K562 (cell line): ENCODE measurements at regions not wholly inside any gene's neighbourhood (a gene's known extent, or its start where the extent isn't known, plus 50 kb on each side); places are given as distances from the start of the nearest gene placed in this dataset.

ENCODE experiments used
- ATAC-seq: fragments of 200-7000 bp; cut with Tn5 transposase; 3 replicates; pipeline ENCODE4 v1.9.1; 2020; ENCODE audit warnings: moderate library complexity
- BruUV-seq: library from RNA; stranded (reverse); fragments of 400-500 nt; replicated peaks from 2 replicates; lab custom pipeline; 2021; lab: Mats Ljungman, UMichigan
- CTCF ChIA-PET: fragments of 300-600 bp; formaldehyde crosslinking; extraction: SDS; loops from one replicate; lab custom pipeline; 2021; ENCODE audit warnings: low intra/inter-chr PET ratio; lab: Yijun Ruan, JAX
- POLR2A ChIA-PET: fragments of 300-600, 350-650 bp; sonication (Branson Sonifier 250); formaldehyde crosslinking; extraction: SDS; loops from one replicate; lab custom pipeline; 2021; ENCODE audit warnings: antibody characterized with exemption, inconsistent platforms; lab: Yijun Ruan, JAX
- DNase-seq, 4 experiments: peaks; one replicate each; pipeline versions ENCODE4 v3.0.0 to v3.0.0-alpha.2; 2011 to 2018; ENCODE audit warnings: low spot score in 3 of 4, mixed read lengths in 3 of 4; ENCODE audit errors: extremely low read depth in 1 of 4
- FAIRE-seq: peaks from 2 replicates; lab custom pipeline; 2011; peaks lifted over from hg19 to GRCh38; lab: Jason Lieb, UNC
- H2AFZ ChIP-seq: 2 replicates; pipeline ENCODE4 v1.6.0; 2011; ENCODE audit warnings: low read depth, low read length, control low read depth, inconsistent platforms
- H3K27ac ChIP-seq: fragments of 200-600 bp; 3 replicates; pipeline ENCODE4 v1.8.0; 2011; ENCODE audit warnings: low read depth, mild to moderate bottlenecking, control low read depth, inconsistent platforms, low read length, moderate library complexity, mixed read lengths; ENCODE audit errors: extremely low read depth
- H3K27me3 ChIP-seq, 2 experiments: fragments of 300-600 bp in 1 of 2; 2 replicates in 1 of 2; 3 replicates in 1 of 2; pipeline versions ENCODE4 v1.6.0 to v1.8.0; 2011; ENCODE audit warnings: inconsistent platforms in 2 of 2, low read length in 2 of 2, mild to moderate bottlenecking in 1 of 2, mixed read lengths in 1 of 2, moderate library complexity in 1 of 2; ENCODE audit not compliant: control insufficient read depth in 2 of 2, insufficient read depth in 2 of 2
- H3K36me3 ChIP-seq: fragments of 300-600 bp; 3 replicates; pipeline ENCODE4 v1.8.0; 2011; ENCODE audit warnings: mild to moderate bottlenecking, low read length, inconsistent platforms; ENCODE audit not compliant: control insufficient read depth, insufficient read depth
- H3K4me1 ChIP-seq, 2 experiments: fragments of 200-600 bp in 1 of 2; replicated peaks in 1 of 2; 2 replicates in 1 of 2; 3 replicates in 1 of 2; pipeline versions ENCODE4 v1.5.1 to v1.8.0; 2011; ENCODE audit warnings: inconsistent platforms in 2 of 2, low read length in 2 of 2, mild to moderate bottlenecking in 1 of 2, mixed read lengths in 1 of 2, moderate library complexity in 1 of 2; ENCODE audit not compliant: control insufficient read depth in 2 of 2, insufficient read depth in 2 of 2
- H3K4me2 ChIP-seq: 2 replicates; pipeline ENCODE4 v1.6.1; 2011; ENCODE audit warnings: low read length, control low read depth, inconsistent platforms, mixed read lengths; ENCODE audit not compliant: insufficient read depth
- H3K4me3 ChIP-seq: fragments of 200-600 bp; sonication (generic), shearing (Covaris generic); 2 replicates; pipeline ENCODE4 v1.5.1; 2016; ENCODE audit warnings: control low read depth, inconsistent platforms
- H3K79me2 ChIP-seq: fragments of 200-600 bp; 3 replicates; pipeline ENCODE4 v1.8.0; 2011; ENCODE audit warnings: low read length, inconsistent platforms; ENCODE audit not compliant: control insufficient read depth, insufficient read depth
- H3K9ac ChIP-seq, 2 experiments: 2 replicates each; pipeline versions ENCODE4 v1.6.0 to v1.6.1; 2011; ENCODE audit warnings: low read depth in 2 of 2, low read length in 2 of 2, control low read depth in 1 of 2, inconsistent platforms in 1 of 2, mild to moderate bottlenecking in 1 of 2, mixed read lengths in 1 of 2; ENCODE audit not compliant: insufficient read depth in 1 of 2
- H3K9me1 ChIP-seq: one replicate; pipeline ENCODE4 v1.6.0; 2011; ENCODE audit warnings: inconsistent platforms, mild to moderate bottlenecking, low read length, moderate library complexity; ENCODE audit not compliant: control insufficient read depth, insufficient read depth
- H3K9me3 ChIP-seq: replicated peaks from 2 replicates; pipeline ENCODE4 v1.5.1; 2011; ENCODE audit warnings: low read depth, low read length, inconsistent platforms; ENCODE audit not compliant: control insufficient read depth, insufficient read depth
- H4K20me1 ChIP-seq: replicated peaks from 2 replicates; pipeline ENCODE4 v1.6.1; 2011; ENCODE audit warnings: low read length, inconsistent platforms, mixed read lengths; ENCODE audit not compliant: control insufficient read depth, insufficient read depth
- CBFA2T2 ChIP-seq: fragments of 450-650 bp; conservative IDR thresholded peaks from 2 replicates; pipeline ENCODE4 v1.6.1; 2017; ENCODE audit warnings: mild to moderate bottlenecking
- CBX1 ChIP-seq: sonication (generic); IDR thresholded peaks from 2 replicates; pipeline ENCODE4 v1.6.1; 2016; ENCODE audit warnings: antibody characterized with exemption, low read depth, mild to moderate bottlenecking
- KLF16 ChIP-seq: IDR thresholded peaks from 2 replicates; pipeline ENCODE4 v1.6.1; 2016; ENCODE audit warnings: antibody characterized with exemption
- NCOA4 ChIP-seq: fragments of 450-650 bp; IDR thresholded peaks from 2 replicates; pipeline ENCODE4 v1.6.1; 2018; ENCODE audit warnings: mild to moderate bottlenecking; ENCODE audit not compliant: partially characterized antibody
- SIRT6 ChIP-seq: IDR thresholded peaks from one replicate; pipeline ENCODE4 v1.6.1; 2012; ENCODE audit warnings: low read depth, mild to moderate bottlenecking, control low read depth, inconsistent platforms, low read length, moderate library complexity
- TCF7L2 ChIP-seq: fragments of 150-350 bp; IDR thresholded peaks from 2 replicates; pipeline ENCODE4 v1.6.1; 2016; ENCODE audit warnings: low read depth, mild to moderate bottlenecking, low read length, moderate library complexity
- TCFL5 ChIP-seq: fragments of 250-450 bp; sonication (Bioruptor Pico); conservative IDR thresholded peaks from 2 replicates; pipeline ENCODE4 v1.6.1; 2021; ENCODE audit warnings: mild to moderate bottlenecking, moderate library complexity, matching md5 sums
- YBX1 ChIP-seq: fragments of 450-650 bp; IDR thresholded peaks from 2 replicates; pipeline ENCODE4 v1.7.1; 2016; ENCODE audit warnings: mild to moderate bottlenecking
- ZNF311 ChIP-seq: fragments of 250-450 bp; sonication (Bioruptor Pico); IDR thresholded peaks from 2 replicates; pipeline ENCODE4 v1.4.0; 2020; ENCODE audit warnings: mild to moderate bottlenecking, moderate library complexity
- ZNF79 ChIP-seq: fragments of 250-450 bp; sonication (Bioruptor Pico); IDR thresholded peaks from 2 replicates; pipeline ENCODE4 v1.4.0; 2020; ENCODE audit warnings: low read depth, mild to moderate bottlenecking, moderate library complexity
- WGBS: fragments of 100-300 bp; shearing (Covaris generic); methylation state at CpG from one replicate; pipeline ENCODE4 v1.1.6; 2016; ENCODE audit warnings: low coverage, mixed read lengths; ENCODE audit not compliant: insufficient coverage; ENCODE audit errors: missing lambda C conversion rate; 5-methylcytosine and 5-hydroxymethylcytosine counted together
- in situ Hi-C: fragments of 300-500 bp; cut with MboI; formaldehyde crosslinking; loops from 4 replicates; pipeline ENCODE4 v1.15.0; 2018; ENCODE audit warnings: inconsistent platforms, mixed read lengths
- intact Hi-C: fragments of 100-400 bp; cut with micrococcal nuclease; formaldehyde crosslinking; loops from 2 replicates; pipeline ENCODE4 v1.14.2; 2022
- TF ChIP-seq, protein P1 (sequence below): fragments of 450-650 bp; conservative IDR thresholded peaks from 2 replicates; pipeline ENCODE4 v1.6.1; 2016; ENCODE audit warnings: missing genetic modification characterization, low read depth, mild to moderate bottlenecking, control low read depth, missing compliant biosample characterization
- TF ChIP-seq, protein P2 (sequence below), 2 experiments: fragments of 200-800 bp in 1 of 2; sonication (Bioruptor generic) in 1 of 2; sonication (generic) in 1 of 2; formaldehyde crosslinking in 1 of 2; IDR thresholded peaks in 1 of 2; conservative IDR thresholded peaks in 1 of 2; 2 replicates each; pipeline versions ENCODE4 v1.5.0 to v1.6.1; 2016 to 2020; ENCODE audit warnings: missing compliant biosample characterization in 1 of 2, missing genetic modification characterization in 1 of 2, missing genetic modification reagents in 1 of 2
- TF ChIP-seq, protein P3 (sequence below): sonication (generic); formaldehyde crosslinking; IDR thresholded peaks from 2 replicates; pipeline ENCODE4 v1.8.0; 2023; ENCODE audit warnings: missing genetic modification reagents, mild to moderate bottlenecking, borderline replicate concordance

DNA sequence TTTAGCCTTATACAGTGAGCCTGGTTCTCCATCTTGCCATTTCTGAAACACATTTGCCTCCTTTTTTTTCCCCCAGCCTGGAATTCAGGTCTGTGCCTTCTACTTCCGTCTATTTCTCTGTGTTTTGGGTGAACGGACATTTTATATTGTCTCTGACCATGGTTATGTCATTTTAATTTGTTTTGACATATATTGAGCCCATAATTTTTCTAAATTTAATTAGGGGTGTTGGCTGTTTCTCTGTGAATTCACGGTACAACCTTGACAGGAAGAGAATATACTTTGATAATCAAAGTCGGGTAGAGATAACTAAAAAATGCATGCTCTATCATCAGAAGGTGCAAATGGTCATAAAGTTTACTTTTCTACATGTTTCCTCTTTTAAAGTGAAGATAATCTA lies 361.4 kb downstream of the VGLL3 start:
- no peaks in the 10 kb centered on the region for H3K9me3 ChIP-seq
- H2AFZ ChIP-seq = no peak overlapping the region
- ChIA-PET POLR2A (no interaction called here), CTCF (no interaction called here)
- H3K9me1 ChIP-seq = no peaks in the 10 kb centered on the region
- no peaks in the 10 kb centered on the region for H4K20me1 ChIP-seq
- no peaks in the 10 kb centered on the region for H3K36me3 ChIP-seq
- no peak overlapping the region for H3K27ac ChIP-seq
- H3K4me3 ChIP-seq = no peak overlapping the region
- H3K9ac ChIP-seq = no peak overlapping the region
- 0% methylated on average over 4 of the region's 4 CpGs for WGBS
- FAIRE-seq (no peak), DNase-seq (no peak), ATAC-seq (no peak)
- BruUV-seq = no TSS peak
- no peak for TF ChIP-seq SIRT6
- no peak for TF ChIP-seq ZNF79 (CRISPR knock-in tag)
- TF ChIP-seq, protein P1, sequence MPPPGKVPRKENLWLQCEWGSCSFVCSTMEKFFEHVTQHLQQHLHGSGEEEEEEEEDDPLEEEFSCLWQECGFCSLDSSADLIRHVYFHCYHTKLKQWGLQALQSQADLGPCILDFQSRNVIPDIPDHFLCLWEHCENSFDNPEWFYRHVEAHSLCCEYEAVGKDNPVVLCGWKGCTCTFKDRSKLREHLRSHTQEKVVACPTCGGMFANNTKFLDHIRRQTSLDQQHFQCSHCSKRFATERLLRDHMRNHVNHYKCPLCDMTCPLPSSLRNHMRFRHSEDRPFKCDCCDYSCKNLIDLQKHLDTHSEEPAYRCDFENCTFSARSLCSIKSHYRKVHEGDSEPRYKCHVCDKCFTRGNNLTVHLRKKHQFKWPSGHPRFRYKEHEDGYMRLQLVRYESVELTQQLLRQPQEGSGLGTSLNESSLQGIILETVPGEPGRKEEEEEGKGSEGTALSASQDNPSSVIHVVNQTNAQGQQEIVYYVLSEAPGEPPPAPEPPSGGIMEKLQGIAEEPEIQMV (tag) = no peak
- TF ChIP-seq, protein P2, sequence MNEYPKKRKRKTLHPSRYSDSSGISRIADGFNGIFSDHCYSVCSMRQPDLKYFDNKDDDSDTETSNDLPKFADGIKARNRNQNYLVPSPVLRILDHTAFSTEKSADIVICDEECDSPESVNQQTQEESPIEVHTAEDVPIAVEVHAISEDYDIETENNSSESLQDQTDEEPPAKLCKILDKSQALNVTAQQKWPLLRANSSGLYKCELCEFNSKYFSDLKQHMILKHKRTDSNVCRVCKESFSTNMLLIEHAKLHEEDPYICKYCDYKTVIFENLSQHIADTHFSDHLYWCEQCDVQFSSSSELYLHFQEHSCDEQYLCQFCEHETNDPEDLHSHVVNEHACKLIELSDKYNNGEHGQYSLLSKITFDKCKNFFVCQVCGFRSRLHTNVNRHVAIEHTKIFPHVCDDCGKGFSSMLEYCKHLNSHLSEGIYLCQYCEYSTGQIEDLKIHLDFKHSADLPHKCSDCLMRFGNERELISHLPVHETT (CRISPR knock-in tag; conservative IDR thresholded peaks at IDR 0.05 in 1 of 2, IDR thresholded peaks at IDR 0.05 in 1 of 2) = no peak
- TF ChIP-seq YBX1 = no peak
- no peak for TF ChIP-seq TCF7L2
- TF ChIP-seq KLF16 = no peak
- TF ChIP-seq NCOA4 = no peak
- TF ChIP-seq CBFA2T2 = no peak
- no peak for TF ChIP-seq ZNF311 (CRISPR knock-in tag)
- TF ChIP-seq TCFL5 (CRISPR knock-in tag) = no peak
- TF ChIP-seq, protein P3, sequence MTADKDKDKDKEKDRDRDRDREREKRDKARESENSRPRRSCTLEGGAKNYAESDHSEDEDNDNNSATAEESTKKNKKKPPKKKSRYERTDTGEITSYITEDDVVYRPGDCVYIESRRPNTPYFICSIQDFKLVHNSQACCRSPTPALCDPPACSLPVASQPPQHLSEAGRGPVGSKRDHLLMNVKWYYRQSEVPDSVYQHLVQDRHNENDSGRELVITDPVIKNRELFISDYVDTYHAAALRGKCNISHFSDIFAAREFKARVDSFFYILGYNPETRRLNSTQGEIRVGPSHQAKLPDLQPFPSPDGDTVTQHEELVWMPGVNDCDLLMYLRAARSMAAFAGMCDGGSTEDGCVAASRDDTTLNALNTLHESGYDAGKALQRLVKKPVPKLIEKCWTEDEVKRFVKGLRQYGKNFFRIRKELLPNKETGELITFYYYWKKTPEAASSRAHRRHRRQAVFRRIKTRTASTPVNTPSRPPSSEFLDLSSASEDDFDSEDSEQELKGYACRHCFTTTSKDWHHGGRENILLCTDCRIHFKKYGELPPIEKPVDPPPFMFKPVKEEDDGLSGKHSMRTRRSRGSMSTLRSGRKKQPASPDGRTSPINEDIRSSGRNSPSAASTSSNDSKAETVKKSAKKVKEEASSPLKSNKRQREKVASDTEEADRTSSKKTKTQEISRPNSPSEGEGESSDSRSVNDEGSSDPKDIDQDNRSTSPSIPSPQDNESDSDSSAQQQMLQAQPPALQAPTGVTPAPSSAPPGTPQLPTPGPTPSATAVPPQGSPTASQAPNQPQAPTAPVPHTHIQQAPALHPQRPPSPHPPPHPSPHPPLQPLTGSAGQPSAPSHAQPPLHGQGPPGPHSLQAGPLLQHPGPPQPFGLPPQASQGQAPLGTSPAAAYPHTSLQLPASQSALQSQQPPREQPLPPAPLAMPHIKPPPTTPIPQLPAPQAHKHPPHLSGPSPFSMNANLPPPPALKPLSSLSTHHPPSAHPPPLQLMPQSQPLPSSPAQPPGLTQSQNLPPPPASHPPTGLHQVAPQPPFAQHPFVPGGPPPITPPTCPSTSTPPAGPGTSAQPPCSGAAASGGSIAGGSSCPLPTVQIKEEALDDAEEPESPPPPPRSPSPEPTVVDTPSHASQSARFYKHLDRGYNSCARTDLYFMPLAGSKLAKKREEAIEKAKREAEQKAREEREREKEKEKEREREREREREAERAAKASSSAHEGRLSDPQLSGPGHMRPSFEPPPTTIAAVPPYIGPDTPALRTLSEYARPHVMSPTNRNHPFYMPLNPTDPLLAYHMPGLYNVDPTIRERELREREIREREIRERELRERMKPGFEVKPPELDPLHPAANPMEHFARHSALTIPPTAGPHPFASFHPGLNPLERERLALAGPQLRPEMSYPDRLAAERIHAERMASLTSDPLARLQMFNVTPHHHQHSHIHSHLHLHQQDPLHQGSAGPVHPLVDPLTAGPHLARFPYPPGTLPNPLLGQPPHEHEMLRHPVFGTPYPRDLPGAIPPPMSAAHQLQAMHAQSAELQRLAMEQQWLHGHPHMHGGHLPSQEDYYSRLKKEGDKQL (CRISPR knock-in tag) = no peak
- TF ChIP-seq CBX1 = no peak
- no peaks in the 10 kb centered on the region for H3K79me2 ChIP-seq
- intact Hi-C loops (no loop called here), in situ Hi-C loops (no loop called here)
- no peaks in the 10 kb centered on the region for H3K27me3 ChIP-seq
- no peak overlapping the region for H3K4me2 ChIP-seq
- H3K4me1 ChIP-seq = no peaks in the 10 kb centered on the region
